GM18909 (cell line): ENCODE measurements at regions not wholly inside any gene's neighbourhood (a gene's known extent, or its start where the extent isn't known, plus 50 kb on each side); places are given as distances from the start of the nearest gene placed in this dataset.
"Not testable (repeated sequence)": the region's sequence is repeated elsewhere in the genome, so short reads cannot be mapped to it uniquely, and the experiment has no call there.

Experiments used
- ATAC-seq: cut with Tn5 transposase; IDR thresholded peaks from one replicate; pipeline ENCODE4 v1.9.1; 2021; ENCODE audit warnings: mild to moderate bottlenecking; ENCODE audit not compliant: unreplicated experiment, poor library complexity

GRCh38 chr2:136715146-136715545 is 50.2 kb upstream of the THSD7B start:
- no peak for ATAC-seq

GRCh38 chr2:136714452-136714951 is 50.8 kb upstream of the THSD7B start:
- ATAC-seq = no peak

DNA sequence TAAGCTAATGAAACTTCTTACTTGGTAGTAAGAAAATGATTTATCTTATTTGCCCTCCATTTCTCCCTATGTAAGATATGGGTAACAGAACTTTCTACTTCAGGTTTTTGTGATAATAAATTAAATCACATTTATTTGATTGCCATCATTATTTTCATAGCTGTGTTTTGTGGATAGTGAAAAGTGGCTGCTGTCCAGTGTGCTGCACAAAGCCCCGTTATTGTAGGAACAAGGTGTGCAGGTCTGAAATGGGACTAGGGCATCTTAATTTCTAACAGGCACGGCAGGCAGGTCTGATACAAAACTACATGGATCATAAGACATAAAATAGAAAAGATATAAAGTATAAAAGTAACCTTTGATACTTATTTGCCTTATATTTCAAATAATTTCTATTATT is 51.6 kb upstream of the THSD7B start:
- ATAC-seq = no peak

GRCh38 chr2:136705336-136705735 is 60.0 kb upstream of the THSD7B start:
- no peak for ATAC-seq

- no peak for ATAC-seq
Measured at GRCh38 chr2:136703214-136703613, 62.1 kb upstream of the THSD7B start.

GRCh38 chr2:136696438-136696837 is 68.9 kb upstream of the THSD7B start:
- no peak for ATAC-seq

GRCh38 chr2:136693966-136694365 is 71.4 kb upstream of the THSD7B start:
- no peak for ATAC-seq

- not testable (repeated sequence) for ATAC-seq
Measured at GRCh38 chr2:136680079-136680478, 85.3 kb upstream of the THSD7B start.

- ATAC-seq = no peak
Measured at GRCh38 chr2:136665736-136666135, 99.6 kb upstream of the THSD7B start.

DNA sequence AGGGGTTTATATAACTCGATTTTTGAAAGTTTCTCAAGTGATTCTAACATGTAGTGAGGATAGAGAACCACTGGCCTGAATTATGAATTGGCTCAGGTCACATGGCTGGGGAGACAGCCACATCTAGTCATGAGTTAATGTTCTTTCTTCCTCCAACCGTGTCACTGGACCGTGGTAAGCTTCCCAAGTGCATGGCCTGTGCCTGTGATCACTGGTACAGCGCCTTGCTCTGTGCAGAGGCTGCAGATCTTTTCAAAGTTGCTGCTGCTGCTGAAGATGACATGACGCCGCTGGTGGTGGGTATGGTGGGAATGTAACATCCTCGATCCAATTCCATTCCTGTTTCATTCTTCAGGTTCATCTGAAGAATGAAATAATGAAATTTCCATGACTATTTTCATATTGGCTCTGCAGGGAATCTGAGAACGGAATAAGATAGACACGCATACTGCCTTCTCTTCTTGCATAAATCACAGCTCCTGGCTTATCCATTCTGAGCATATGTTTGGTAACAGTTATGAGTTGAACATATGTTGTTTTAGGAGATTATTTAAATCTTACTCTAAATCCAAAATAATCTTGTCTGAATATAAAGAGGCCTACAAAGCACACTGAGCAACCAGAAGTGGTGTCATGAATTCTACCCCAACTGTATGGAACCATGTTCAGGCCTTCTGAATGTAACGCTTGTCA is 100.5 kb upstream of the THSD7B start:
- ATAC-seq = no peak

DNA sequence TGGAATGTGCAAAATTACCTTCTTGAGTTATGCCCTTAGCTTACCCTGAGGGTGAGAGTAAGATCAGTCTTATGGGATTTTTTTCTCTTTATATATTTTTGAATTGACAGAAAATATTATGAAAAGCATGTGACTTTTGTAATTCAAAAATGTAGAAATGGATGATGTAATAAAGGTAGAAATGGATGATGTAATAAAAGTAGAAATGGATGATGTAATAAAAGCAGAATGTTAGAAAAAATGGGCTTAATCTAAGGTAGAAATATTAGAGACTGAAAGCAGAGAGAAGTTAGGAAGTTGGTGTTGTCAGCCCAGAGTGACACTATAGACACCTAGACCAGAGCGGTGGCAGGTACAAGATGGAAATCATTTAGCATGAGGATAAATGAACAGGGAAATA is 107.1 kb upstream of the THSD7B start:
- ATAC-seq = no peak

DNA sequence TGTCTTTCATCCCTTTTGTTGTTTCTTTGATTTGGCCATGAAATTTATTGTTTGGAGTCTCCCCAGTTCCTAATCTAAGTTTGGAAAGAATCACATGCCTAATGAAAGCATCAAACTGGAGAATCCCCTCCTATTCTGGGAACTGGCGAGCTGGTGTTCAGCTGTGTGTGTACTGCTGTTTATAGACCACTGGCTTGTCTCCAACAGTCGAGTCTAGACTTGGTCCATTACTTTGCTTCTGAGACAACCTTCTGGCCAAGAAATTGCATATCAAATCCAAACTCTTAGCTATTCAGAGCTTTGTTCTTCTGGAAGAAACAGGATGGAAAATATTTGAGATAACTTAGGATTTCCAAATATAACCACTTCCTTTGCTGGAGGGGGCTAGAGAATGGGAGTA is 111.5 kb upstream of the THSD7B start:
- no peak for ATAC-seq

DNA sequence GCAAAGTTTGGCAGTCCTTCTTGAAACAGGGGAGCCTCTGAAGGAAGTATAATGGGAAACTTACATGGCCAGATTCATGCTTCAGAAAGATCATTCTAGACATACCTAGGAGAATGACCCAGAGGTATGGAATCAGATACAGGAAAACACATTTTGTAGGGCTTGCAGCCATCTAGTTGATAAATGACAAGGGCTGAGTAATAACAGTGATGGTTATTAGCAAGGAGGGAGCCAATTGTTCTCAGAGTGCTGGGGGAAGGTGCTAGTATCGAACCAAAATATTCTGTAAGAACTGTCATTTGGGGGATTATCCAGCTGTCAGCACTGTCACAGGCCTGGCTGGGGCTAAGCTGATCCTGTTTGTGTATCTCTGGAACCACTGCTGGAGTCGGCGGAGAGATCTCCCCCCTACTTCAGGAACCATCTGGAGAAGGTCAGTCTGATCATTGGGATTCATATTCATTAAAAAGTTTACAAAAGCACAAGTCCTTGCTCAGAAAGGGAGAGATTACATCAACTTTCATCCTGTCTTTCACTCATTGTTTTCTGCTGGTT is 113.8 kb upstream of the THSD7B start:
- no peak for ATAC-seq

DNA sequence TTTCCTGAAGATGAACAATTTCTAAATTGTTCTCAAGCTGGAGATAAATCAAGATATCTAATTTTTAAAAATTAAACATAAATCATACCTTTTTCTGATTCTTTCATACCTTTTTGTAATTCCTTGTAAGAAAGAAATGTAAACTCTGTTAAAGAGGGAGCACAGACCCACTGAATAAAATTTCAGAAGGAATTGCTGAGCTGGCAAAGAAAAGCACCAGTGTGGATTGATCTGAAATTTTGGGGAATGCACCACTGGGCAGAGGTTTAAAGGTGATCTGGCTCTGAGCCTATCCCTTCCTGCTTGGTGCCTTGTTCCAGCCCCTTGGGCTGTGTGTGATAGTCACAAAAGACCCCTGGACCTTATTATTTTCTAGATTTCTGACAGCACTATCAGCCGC is 118.3 kb upstream of the THSD7B start:
- ATAC-seq = no peak

- no peak for ATAC-seq
Measured at GRCh38 chr2:136645236-136645828, 120.0 kb upstream of the THSD7B start.

DNA sequence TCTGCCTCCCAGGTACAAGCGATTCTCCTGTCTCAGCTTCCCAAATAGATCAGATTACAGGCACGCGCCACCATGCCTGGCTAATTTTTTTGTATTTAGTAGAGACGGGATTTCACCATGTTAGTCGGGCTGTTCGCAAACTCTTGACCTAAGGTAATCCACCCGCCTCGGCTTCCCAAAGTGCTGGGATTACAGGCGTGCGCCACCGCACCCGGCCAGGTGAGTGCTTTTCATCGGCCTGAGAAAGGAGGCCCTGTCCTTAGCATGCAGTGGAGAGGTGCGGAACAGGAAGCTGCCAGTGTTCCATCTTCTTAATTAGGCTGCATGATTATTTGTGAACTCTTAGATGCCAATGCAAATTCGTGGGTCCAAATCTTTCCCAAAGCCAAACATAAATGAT is 125.7 kb upstream of the THSD7B start:
- ATAC-seq = no peak

DNA sequence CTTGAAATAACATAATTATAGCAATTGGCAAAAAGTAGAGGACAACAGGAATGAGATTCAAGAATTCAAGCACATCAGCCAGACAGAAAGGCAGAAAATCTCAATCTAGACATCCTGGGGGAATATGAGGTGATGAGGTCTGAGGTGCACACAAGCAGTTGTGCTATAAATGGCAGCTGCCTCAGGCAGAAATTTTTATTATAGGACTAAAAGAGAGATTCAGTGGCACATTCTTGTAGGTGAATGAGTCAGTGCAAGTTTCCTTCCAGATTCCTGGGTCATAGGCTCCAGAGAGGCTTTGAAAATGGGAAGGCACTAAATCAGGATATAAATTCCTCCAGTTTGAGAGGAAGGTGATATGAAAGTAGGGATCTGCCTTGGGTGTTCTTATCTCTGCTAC is 127.2 kb upstream of the THSD7B start:
- ATAC-seq = no peak

- ATAC-seq = no peak
Measured at GRCh38 chr2:136637402-136637801, 127.9 kb upstream of the THSD7B start.

DNA sequence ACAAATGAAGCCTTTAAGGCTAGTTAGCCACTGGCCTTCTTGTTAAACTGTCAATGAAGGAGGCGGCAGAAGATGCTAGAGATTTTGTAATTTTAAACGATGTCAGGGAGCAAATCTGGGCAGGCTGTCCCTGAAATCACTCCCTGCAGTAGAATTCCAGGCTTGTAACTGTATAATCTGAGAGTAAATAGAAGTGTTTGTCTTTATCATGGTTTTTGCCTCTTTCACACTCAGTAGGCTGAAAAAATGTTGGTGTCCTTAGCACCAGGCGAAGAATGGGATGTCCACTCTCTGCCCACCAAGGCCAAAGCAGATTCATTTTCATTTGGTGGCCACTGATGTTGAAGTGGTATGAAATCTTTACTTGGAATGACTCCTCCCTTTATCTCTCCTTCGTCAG is 136.9 kb upstream of the THSD7B start:
- ATAC-seq = no peak

DNA sequence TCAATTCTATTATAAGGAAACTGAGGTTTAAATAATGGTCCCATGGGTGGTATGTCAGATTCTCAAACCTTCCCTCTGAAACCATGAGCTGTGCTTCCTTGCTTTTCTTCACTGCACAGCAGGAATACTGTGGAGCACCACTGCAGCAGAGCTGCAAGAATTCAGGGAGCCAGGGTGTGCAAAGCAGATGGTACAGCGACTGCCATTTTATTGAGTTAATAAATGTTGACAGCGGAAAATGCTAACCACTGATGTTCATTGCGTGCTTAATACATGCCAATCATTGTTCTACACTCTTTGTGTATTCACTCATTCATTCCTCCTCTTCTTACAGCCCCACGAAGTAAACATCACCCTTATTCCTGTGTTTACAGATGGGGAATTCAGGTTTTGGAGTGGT is 152.2 kb upstream of the THSD7B start:
- no peak for ATAC-seq

DNA sequence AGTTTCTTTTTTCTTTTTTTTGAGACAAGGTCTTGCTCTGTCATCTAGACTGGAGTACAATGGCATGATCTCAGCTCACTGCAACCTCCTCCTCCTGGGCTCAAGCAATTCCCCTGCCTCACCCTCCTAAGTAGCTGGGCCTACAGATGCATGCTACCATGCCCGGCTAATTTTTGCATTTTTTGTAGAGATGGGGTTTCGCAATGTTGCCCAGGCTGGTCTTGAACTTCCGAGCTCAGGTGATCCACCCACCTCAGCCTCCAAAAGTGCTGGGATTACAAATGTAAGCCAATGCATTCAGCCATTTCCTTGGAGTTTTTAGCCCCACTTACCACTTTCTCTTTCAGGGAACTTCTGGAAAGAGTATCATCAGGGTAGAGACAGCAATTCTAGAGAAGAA is 153.3 kb upstream of the THSD7B start:
- no peak for ATAC-seq

GRCh38 chr2:136611451-136611850 is 153.9 kb upstream of the THSD7B start:
- no peak for ATAC-seq
